GM12878 (cell line): ENCODE measurements at regions not wholly inside any gene's neighbourhood (a gene's known extent, or its start where the extent isn't known, plus 50 kb on each side); places are given as distances from the start of the nearest gene placed in this dataset.

Experiments used
- ATAC-seq: fragments of 200-7000 bp; cut with Tn5 transposase; 3 replicates; pipeline ENCODE4 v1.9.1; 2020; ENCODE audit warnings: mild to moderate bottlenecking, moderate library complexity
- BruUV-seq: library from RNA; stranded (reverse); fragments of 400-500 nt; replicated peaks from 2 replicates; lab custom pipeline; 2021; lab: Mats Ljungman, UMichigan
- CTCF ChIA-PET: fragments of 300-600 bp; sonication (Branson Sonifier 250); formaldehyde crosslinking; extraction: SDS; loops from one replicate; lab custom pipeline; 2021; ENCODE audit warnings: inconsistent platforms; lab: Yijun Ruan, JAX
- POLR2A ChIA-PET: fragments of 350-600 bp; formaldehyde crosslinking; extraction: SDS; loops from one replicate; lab custom pipeline; 2021; ENCODE audit warnings: inconsistent platforms; lab: Charles Lee
- RAD21 ChIA-PET: fragments of 300-600 bp; sonication (Branson Sonifier 250); formaldehyde crosslinking; loops from one replicate; lab custom pipeline; 2023; ENCODE audit warnings: antibody characterized with exemption; ENCODE audit not compliant: unreplicated experiment; lab: Charles Lee
- SMC1A ChIA-PET: fragments of 300-600 bp; sonication (Branson Sonifier 250); formaldehyde crosslinking; loops from one replicate; lab custom pipeline; 2023; ENCODE audit not compliant: unreplicated experiment, uncharacterized antibody; lab: Charles Lee
- DNase-seq: peaks from one replicate; pipeline ENCODE4 v3.0.0-alpha.2; 2011; ENCODE audit warnings: low read depth, low spot score
- FAIRE-seq: peaks from 3 replicates; lab custom pipeline; 2011; peaks lifted over from hg19 to GRCh38; lab: Jason Lieb, UNC
- H2AFZ ChIP-seq: 2 replicates; pipeline ENCODE4 v1.6.0; 2011; ENCODE audit warnings: low read depth, low read length, control low read depth; ENCODE audit not compliant: control insufficient read depth
- H3K27ac ChIP-seq: 2 replicates; pipeline ENCODE4 v1.5.1; 2011; ENCODE audit warnings: control low read depth; ENCODE audit not compliant: control insufficient read depth, insufficient read depth
- H3K27me3 ChIP-seq, 2 experiments: replicated peaks in 1 of 2; 2 replicates each; pipeline versions ENCODE4 v1.6.0 to v1.6.1; 2011; ENCODE audit warnings: low read length in 1 of 2; ENCODE audit not compliant: control insufficient read depth in 2 of 2, insufficient read depth in 2 of 2
- H3K36me3 ChIP-seq, 2 experiments: 2 replicates each; pipeline ENCODE4 v1.5.1; 2011; ENCODE audit warnings: low read length in 1 of 2; ENCODE audit not compliant: control insufficient read depth in 2 of 2, insufficient read depth in 2 of 2
- H3K4me1 ChIP-seq: 2 replicates; pipeline ENCODE4 v1.6.1; 2011; ENCODE audit warnings: mild to moderate bottlenecking, low read length, moderate library complexity, mixed read lengths; ENCODE audit not compliant: control insufficient read depth, insufficient read depth
- H3K4me2 ChIP-seq: 2 replicates; pipeline ENCODE4 v1.6.0; 2011; ENCODE audit warnings: control low read depth; ENCODE audit not compliant: control insufficient read depth, insufficient read depth
- H3K4me3 ChIP-seq: fragments of 200-600 bp; sonication (generic); 2 replicates; pipeline ENCODE4 v1.5.1; 2016
- H3K79me2 ChIP-seq: 2 replicates; pipeline ENCODE4 v1.6.0; 2011; ENCODE audit warnings: low read length; ENCODE audit not compliant: control insufficient read depth, insufficient read depth
- H3K9ac ChIP-seq: 2 replicates; pipeline ENCODE4 v1.8.0; 2011; ENCODE audit warnings: low read length, control low read depth, mixed read lengths; ENCODE audit not compliant: control insufficient read depth, insufficient read depth
- H3K9me3 ChIP-seq: replicated peaks from 3 replicates; pipeline ENCODE4 v1.5.1; 2011; ENCODE audit warnings: mild to moderate bottlenecking, low read length; ENCODE audit not compliant: control insufficient read depth, insufficient read depth
- H4K20me1 ChIP-seq: 2 replicates; pipeline ENCODE4 v1.6.0; 2011; ENCODE audit not compliant: control insufficient read depth, insufficient read depth
- ASH2L ChIP-seq: fragments of 300-600, 200-600 bp; sonication (generic); IDR thresholded peaks from 2 replicates; pipeline ENCODE4 v1.6.1; 2017; ENCODE audit warnings: low read depth, mild to moderate bottlenecking, borderline replicate concordance
- JUND ChIP-seq: IDR thresholded peaks from 2 replicates; pipeline ENCODE4 v1.6.1; 2012; ENCODE audit warnings: low read depth, mild to moderate bottlenecking, low read length, improper control_type of control experiment, moderate library complexity
- MTA2 ChIP-seq: fragments of 450-650 bp; IDR thresholded peaks from 2 replicates; pipeline ENCODE4 v1.6.1; 2016; ENCODE audit warnings: low read depth, mild to moderate bottlenecking, moderate library complexity
- NKRF ChIP-seq: fragments of 450-650 bp; conservative IDR thresholded peaks from 2 replicates; pipeline ENCODE4 v1.6.1; 2017; ENCODE audit warnings: mild to moderate bottlenecking, moderate library complexity
- RB1 ChIP-seq: fragments of 450-650 bp; formaldehyde crosslinking; IDR thresholded peaks from 2 replicates; pipeline ENCODE4 v1.6.1; 2017; ENCODE audit warnings: mild to moderate bottlenecking, borderline replicate concordance
- SMARCA5 ChIP-seq: fragments of 450-650 bp; IDR thresholded peaks from 2 replicates; pipeline ENCODE4 v1.6.1; 2017; ENCODE audit warnings: mild to moderate bottlenecking
- SPI1 ChIP-seq: IDR thresholded peaks from 2 replicates; pipeline ENCODE4 v1.6.1; 2011; ENCODE audit warnings: low read depth, mild to moderate bottlenecking, low read length, moderate library complexity, borderline replicate concordance; ENCODE audit not compliant: insufficient read depth
- ZNF384 ChIP-seq: IDR thresholded peaks from 2 replicates; pipeline ENCODE4 v1.6.1; 2012; ENCODE audit warnings: low read depth, mild to moderate bottlenecking, low read length, improper control_type of control experiment, borderline replicate concordance
- WGBS: methylation state at CpG from one replicate; pipeline ENCODE4 v1.1.6; 2016; ENCODE audit warnings: low lambda C conversion rate; ENCODE audit not compliant: insufficient replicate concordance, insufficient coverage; ENCODE audit errors: missing lambda C conversion rate; 5-methylcytosine and 5-hydroxymethylcytosine counted together
- in situ Hi-C: fragments of 300-500 bp; cut with MboI; formaldehyde crosslinking; loops from 9 replicates; pipeline ENCODE4 v1.14.3; 2018; ENCODE audit warnings: mixed read lengths
- intact Hi-C: fragments of 100-400 bp; cut with micrococcal nuclease; formaldehyde crosslinking; loops from one replicate; pipeline ENCODE4 v1.14.2; 2022; ENCODE audit not compliant: unreplicated experiment

- DNase-seq, result no peak
- no peaks in the 10 kb centered on the region for H3K36me3 ChIP-seq
- H2AFZ ChIP-seq, result no peak overlapping the region
- no peaks in the 10 kb centered on the region for H3K4me1 ChIP-seq
- H3K27ac ChIP-seq, result no peak overlapping the region
- H3K4me2 ChIP-seq, result no peak overlapping the region
- no peaks in the 10 kb centered on the region for H4K20me1 ChIP-seq
- peaks cover 0 to 2% of the 10 kb centered on the region in 2 experiments; a peak in 3 of 4 replicates for H3K27me3 ChIP-seq
- WGBS, result 35% methylated on average over 10 of the region's 10 CpGs
- TF ChIP-seq NKRF, result no peak
- no peak for TF ChIP-seq RB1
- TF ChIP-seq MTA2, result no peak
- no peak for TF ChIP-seq SPI1
- TF ChIP-seq ASH2L, result no peak
- TF ChIP-seq SMARCA5, result no peak
- no peak for TF ChIP-seq ZNF384
- TF ChIP-seq JUND, result no peak
- no peaks in the 10 kb centered on the region for H3K9me3 ChIP-seq
- ATAC-seq, result no peak
- intact Hi-C loops (loop anchor here (10.0 kb wide), 1 partner anchor 759 kb away; no protein-coding TSS in a partner anchor), in situ Hi-C loops (no loop called here)
- H3K9ac ChIP-seq, result no peak overlapping the region
- ChIA-PET CTCF (no interaction called here), RAD21 (no interaction called here), POLR2A (no interaction called here), SMC1A (interaction anchor here (1.1 kb wide), 1 partner anchor 8 kb away, joined by 4 read pairs; no protein-coding TSS in a partner anchor)
- BruUV-seq, result no TSS peak
- no peak overlapping the region for H3K4me3 ChIP-seq
- no peak for FAIRE-seq
- H3K79me2 ChIP-seq, result no peaks in the 10 kb centered on the region
These were observed 402.0 kb downstream of the RPS24 start for GRCh38 chr10:78435484-78436221.
